GM12873 (cell line): ENCODE measurements at regions not wholly inside any gene's neighbourhood (a gene's known extent, or its start where the extent isn't known, plus 50 kb on each side); places are given as distances from the start of the nearest gene placed in this dataset.
A peak's percentile ranks its signal among the peaks of the same experiment; 100 is the strongest.

Source experiments
- CTCF ChIP-seq: IDR thresholded peaks from 2 replicates; pipeline ENCODE4 v1.5.1; 2012; ENCODE audit warnings: low read depth, mild to moderate bottlenecking, moderate library complexity, low read length, control low read depth; ENCODE audit not compliant: insufficient read depth; ENCODE audit errors: missing control alignments

- TF ChIP-seq CTCF: peak; percentile 83
These were observed 157.7 kb downstream of the C11orf91 start for GRCh38 chr11:33542921-33543320.

DNA sequence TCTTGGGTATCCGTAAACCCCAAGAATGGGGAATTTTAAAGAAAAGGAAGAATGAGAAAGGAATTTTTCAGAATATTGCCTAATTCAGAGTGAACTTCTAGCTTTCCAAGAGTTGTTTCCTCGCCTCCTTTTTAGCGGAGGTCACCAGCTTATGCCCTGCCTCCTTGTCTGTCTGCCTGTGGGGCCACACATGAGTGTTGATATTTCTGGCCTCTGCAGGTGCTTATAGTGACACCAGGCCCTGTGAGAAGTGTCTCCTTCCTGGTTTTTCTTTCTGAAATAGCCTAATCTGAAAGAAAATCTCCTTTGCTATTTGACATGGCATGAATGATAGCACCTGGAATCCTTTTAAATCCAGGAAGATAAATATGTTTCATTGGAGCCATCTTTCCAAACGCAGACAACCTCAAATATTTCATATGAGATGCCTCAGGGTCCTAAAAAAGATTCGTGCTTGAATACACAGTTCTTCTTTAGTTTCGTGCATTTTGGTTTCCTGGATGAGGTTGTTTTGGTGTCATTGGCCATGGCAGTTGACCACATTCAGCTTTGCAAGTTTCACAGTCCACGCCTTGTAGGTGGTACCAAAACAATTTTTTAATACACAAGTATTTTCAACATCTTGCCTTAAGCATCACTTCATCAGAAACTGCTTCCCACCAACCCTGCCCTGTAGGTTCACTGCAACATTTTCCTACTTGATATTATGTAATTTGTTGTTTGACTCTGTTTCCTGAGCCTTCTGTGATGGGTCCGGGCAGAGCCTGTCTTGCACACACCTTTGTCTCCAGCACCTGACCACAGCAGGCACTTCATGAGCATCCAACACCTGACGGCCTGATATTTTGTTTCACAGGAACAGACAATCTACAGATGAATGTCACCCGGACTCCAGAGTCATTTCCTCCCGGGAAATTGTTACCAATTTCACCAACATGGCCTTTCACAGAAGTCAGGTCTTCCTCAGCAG lies 159.4 kb downstream of the C11orf91 start:
- no peak for TF ChIP-seq CTCF

GRCh38 chr11:33540427-33540826 lies 160.2 kb downstream of the C11orf91 start:
- no peak for TF ChIP-seq CTCF

GRCh38 chr11:33539751-33540150 lies 160.9 kb downstream of the C11orf91 start:
- TF ChIP-seq CTCF: no peak

GRCh38 chr11:33538726-33539125 lies 161.9 kb downstream of the C11orf91 start:
- no peak for TF ChIP-seq CTCF

- no peak for TF ChIP-seq CTCF
These were observed 164.4 kb downstream of the C11orf91 start for GRCh38 chr11:33536178-33536577.

GRCh38 chr11:33534575-33534974 lies 166.1 kb downstream of the C11orf91 start:
- no peak for TF ChIP-seq CTCF
